Breast epithelium (tissue), 3 donors: ENCODE measurements at regions not wholly inside any gene's neighbourhood (a gene's known extent, or its start where the extent isn't known, plus 50 kb on each side); places are given as distances from the start of the nearest gene placed in this dataset.

Source experiments
- POLR2A ChIP-seq: fragments of 450-650 bp; IDR thresholded peaks from one replicate; pipeline ENCODE4 v1.6.1; 2016; ENCODE audit warnings: antibody characterized with exemption, mild to moderate bottlenecking, moderate library complexity
- TF ChIP-seq, protein P1 (sequence below), 3 donors: fragments of 450-650 bp; IDR thresholded peaks; one replicate each; pipeline ENCODE4 v1.5.1; 2016 to 2017; ENCODE audit warnings: antibody characterized with exemption in 3 of 3, mild to moderate bottlenecking in 3 of 3, moderate library complexity in 3 of 3

- TF ChIP-seq, protein P1, sequence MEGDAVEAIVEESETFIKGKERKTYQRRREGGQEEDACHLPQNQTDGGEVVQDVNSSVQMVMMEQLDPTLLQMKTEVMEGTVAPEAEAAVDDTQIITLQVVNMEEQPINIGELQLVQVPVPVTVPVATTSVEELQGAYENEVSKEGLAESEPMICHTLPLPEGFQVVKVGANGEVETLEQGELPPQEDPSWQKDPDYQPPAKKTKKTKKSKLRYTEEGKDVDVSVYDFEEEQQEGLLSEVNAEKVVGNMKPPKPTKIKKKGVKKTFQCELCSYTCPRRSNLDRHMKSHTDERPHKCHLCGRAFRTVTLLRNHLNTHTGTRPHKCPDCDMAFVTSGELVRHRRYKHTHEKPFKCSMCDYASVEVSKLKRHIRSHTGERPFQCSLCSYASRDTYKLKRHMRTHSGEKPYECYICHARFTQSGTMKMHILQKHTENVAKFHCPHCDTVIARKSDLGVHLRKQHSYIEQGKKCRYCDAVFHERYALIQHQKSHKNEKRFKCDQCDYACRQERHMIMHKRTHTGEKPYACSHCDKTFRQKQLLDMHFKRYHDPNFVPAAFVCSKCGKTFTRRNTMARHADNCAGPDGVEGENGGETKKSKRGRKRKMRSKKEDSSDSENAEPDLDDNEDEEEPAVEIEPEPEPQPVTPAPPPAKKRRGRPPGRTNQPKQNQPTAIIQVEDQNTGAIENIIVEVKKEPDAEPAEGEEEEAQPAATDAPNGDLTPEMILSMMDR (IDR thresholded peaks at IDR 0.05): no peak
- no peak for TF ChIP-seq POLR2A
Measured at GRCh38 chr5:123771715-123772114, 259.7 kb downstream of the CSNK1G3 start.
